Smooth muscle cell (in vitro differentiated cells): ENCODE measurements at regions not wholly inside any gene's neighbourhood (a gene's known extent, or its start where the extent isn't known, plus 50 kb on each side); places are given as distances from the start of the nearest gene placed in this dataset.
A peak's percentile ranks its signal among the peaks of the same experiment; 100 is the strongest.

Source experiments
- DNase-seq: peaks from one replicate; lab custom pipeline; 2025; ENCODE audit not compliant: unreplicated experiment; lab: John Stamatoyannopoulos, UW
- H2AFZ ChIP-seq: fragments of 200-600 bp; sonication (generic); 2 replicates; pipeline ENCODE4 v1.6.0; 2016; ENCODE audit warnings: antibody characterized with exemption, low read depth, mild to moderate bottlenecking
- H3F3A ChIP-seq: fragments of 200-600 bp; sonication (generic); 2 replicates; pipeline ENCODE4 v1.6.0; 2017; ENCODE audit warnings: antibody characterized with exemption, low read depth
- H3K27ac ChIP-seq: fragments of 200-600 bp; sonication (generic); 2 replicates; pipeline ENCODE4 v1.5.1; 2016; ENCODE audit warnings: low read depth, mild to moderate bottlenecking
- H3K27me3 ChIP-seq: fragments of 200-600 bp; sonication (generic); 2 replicates; pipeline ENCODE4 v1.6.1; 2016; ENCODE audit warnings: low read depth, mild to moderate bottlenecking
- H3K36me3 ChIP-seq: fragments of 200-600 bp; sonication (generic); 2 replicates; pipeline ENCODE4 v1.5.1; 2016; ENCODE audit warnings: low read depth
- H3K4me1 ChIP-seq: fragments of 200-600 bp; sonication (generic); 2 replicates; pipeline ENCODE4 v1.5.1; 2016; ENCODE audit warnings: low read depth
- H3K4me2 ChIP-seq: fragments of 200-600 bp; sonication (generic); 2 replicates; pipeline ENCODE4 v1.6.0; 2016; ENCODE audit warnings: mild to moderate bottlenecking
- H3K4me3 ChIP-seq: fragments of 200-600 bp; sonication (generic); 2 replicates; pipeline ENCODE4 v1.5.1; 2016; ENCODE audit warnings: mild to moderate bottlenecking
- H3K79me2 ChIP-seq: fragments of 200-600 bp; sonication (generic); 2 replicates; pipeline ENCODE4 v1.6.0; 2016; ENCODE audit warnings: low read depth, mild to moderate bottlenecking
- H3K9ac ChIP-seq: fragments of 200-600 bp; sonication (generic); 2 replicates; pipeline ENCODE4 v1.6.0; 2016; ENCODE audit warnings: low read depth
- H3K9me3 ChIP-seq: fragments of 200-600 bp; sonication (generic); replicated peaks from 2 replicates; pipeline ENCODE4 v1.5.1; 2016; ENCODE audit warnings: low read depth
- H4K20me1 ChIP-seq: fragments of 200-600 bp; sonication (generic); 2 replicates; pipeline ENCODE4 v1.6.0; 2016; ENCODE audit warnings: low read depth
- CTCF ChIP-seq: fragments of 200-600 bp; sonication (generic); IDR thresholded peaks from 2 replicates; pipeline ENCODE4 v1.5.1; 2017; ENCODE audit warnings: borderline replicate concordance, mild to moderate bottlenecking, antibody characterized with exemption; ENCODE audit not compliant: insufficient read depth, poor library complexity, severe bottlenecking
- WGBS: methylation state at CpG from one replicate; pipeline ENCODE4 v1.1.7; 2016; ENCODE audit warnings: low lambda C conversion rate; 5-methylcytosine and 5-hydroxymethylcytosine counted together

DNA sequence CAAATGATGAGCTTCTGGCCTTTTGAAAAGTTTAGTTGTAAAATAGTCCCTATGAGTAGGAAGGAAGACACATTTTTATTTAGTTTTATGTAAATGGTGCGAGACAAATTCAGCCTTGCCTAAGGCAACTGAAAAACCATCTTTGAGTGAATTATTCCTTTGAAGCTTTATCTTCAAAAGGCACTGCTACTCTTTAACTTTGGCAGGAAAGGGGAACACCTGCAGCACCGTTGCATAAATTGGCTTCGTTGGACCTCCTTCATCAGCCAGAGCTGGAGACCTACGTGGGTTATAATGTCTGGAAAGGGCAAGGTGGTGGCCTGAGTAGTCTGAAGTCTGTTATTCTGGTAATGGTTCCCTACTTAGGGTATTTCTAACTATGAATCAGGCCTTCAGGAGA, 373.5 kb downstream of the KCNJ2 start:
- Histone ChIP-seq H4K20me1 (no peaks in the 10 kb centered on the region), H3K27ac (no peak overlapping the region), H3K4me1 (no peaks in the 10 kb centered on the region), H3K9ac (no peak overlapping the region), H3K4me3 (no peak overlapping the region), H2AFZ (no peak overlapping the region), H3K9me3 (no peaks in the 10 kb centered on the region), H3K27me3 (peaks cover 3% of the 10 kb centered on the region), H3K36me3 (no peaks in the 10 kb centered on the region), H3K79me2 (no peaks in the 10 kb centered on the region), H3F3A (no peaks in the 10 kb centered on the region), H3K4me2 (no peak overlapping the region)
- TF ChIP-seq CTCF, result no peak
- 82% methylated on average over 4 of the region's 4 CpGs for WGBS
- no peak for DNase-seq

DNA sequence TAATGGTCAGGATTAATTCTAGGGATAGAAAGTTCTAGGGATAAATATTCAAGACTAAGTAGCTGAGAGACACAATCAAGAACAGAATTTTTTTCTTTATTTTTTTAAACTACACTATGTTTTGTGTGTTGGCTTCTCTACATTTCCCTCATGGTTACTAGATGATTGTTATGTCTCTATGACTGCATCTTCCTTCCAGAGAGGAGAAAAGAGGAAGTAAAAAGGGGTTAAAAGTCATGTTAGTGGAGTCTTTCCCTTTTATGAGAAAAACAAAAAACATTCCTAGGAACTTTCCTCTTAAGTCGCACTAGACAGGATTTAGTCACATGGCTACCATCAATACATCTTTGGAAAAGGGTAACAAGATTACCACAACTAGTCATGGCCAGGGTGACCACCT, 375.0 kb downstream of the KCNJ2 start:
- Histone ChIP-seq H3K79me2 (no peaks in the 10 kb centered on the region), H4K20me1 (no peaks in the 10 kb centered on the region), H2AFZ (no peak overlapping the region), H3K9ac (no peak overlapping the region), H3K27me3 (no peaks in the 10 kb centered on the region), H3K4me3 (no peak overlapping the region), H3K27ac (no peak overlapping the region), H3K4me2 (no peak overlapping the region), H3K36me3 (no peaks in the 10 kb centered on the region), H3K9me3 (no peaks in the 10 kb centered on the region), H3K4me1 (no peaks in the 10 kb centered on the region), H3F3A (no peaks in the 10 kb centered on the region)
- 92% methylated on average over 1 of the region's 1 CpG for WGBS
- TF ChIP-seq CTCF, result no peak
- DNase-seq, result no peak

DNA sequence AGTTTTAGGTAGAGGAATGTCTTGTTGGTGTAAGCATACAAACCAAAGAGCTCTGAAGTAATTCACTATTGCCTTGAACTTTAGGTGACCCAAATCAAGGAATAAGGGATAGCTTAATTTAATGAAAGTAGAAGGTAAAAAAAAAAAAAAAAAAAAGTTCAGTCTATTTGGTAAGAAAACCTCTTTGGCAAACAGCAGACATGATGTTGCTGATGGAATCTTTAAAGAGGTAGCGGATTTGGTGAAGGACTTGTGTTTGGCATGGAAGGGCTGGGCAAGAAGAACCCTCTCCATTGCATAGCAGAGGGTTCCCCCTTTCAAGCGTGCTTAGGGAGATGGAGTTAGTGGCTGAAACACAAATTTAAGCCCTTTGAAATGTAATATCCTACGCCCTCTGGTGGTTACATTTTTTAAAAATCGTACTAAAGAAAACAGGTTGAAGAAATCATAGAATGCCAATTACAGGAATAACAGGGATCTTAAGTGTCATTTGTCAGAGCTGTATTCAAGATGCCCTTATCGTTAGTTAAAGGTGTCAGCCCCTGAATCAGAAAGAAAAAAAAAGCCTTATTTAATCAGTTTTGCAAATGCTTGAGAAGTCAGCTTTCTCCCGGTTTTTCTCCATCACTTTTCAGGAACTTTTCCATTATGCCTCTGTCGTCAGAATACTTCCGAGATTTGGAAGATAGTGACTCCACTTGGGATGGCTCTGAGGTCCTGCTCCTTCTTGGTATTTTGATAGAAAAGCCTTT, 383.1 kb downstream of the KCNJ2 start:
- no peak for DNase-seq
- no peak overlapping the region for H3K9ac ChIP-seq
- 22% methylated on average over 8 of the region's 8 CpGs for WGBS

More for the DNA sequence above, 383.1 kb downstream of the KCNJ2 start:
- Histone ChIP-seq H3K4me2 (no peak overlapping the region), H3K27ac (no peak overlapping the region), H3K9me3 (no peaks in the 10 kb centered on the region), H4K20me1 (no peaks in the 10 kb centered on the region), H3K4me1 (no peaks in the 10 kb centered on the region), H3F3A (no peaks in the 10 kb centered on the region), H3K79me2 (no peaks in the 10 kb centered on the region), H3K36me3 (no peaks in the 10 kb centered on the region), H3K4me3 (no peak overlapping the region), H2AFZ (no peak overlapping the region), H3K27me3 (peaks cover 11% of the 10 kb centered on the region)
- TF ChIP-seq CTCF, result peak; percentile 60
